GM21515 (cell line): ENCODE measurements at regions not wholly inside any gene's neighbourhood (a gene's known extent, or its start where the extent isn't known, plus 50 kb on each side); places are given as distances from the start of the nearest gene placed in this dataset.
"Not testable (repeated sequence)": the region's sequence is repeated elsewhere in the genome, so short reads cannot be mapped to it uniquely, and the experiment has no call there.

Experiments
- ATAC-seq: cut with Tn5 transposase; IDR thresholded peaks from one replicate; pipeline ENCODE4 v1.9.1; 2021; ENCODE audit not compliant: unreplicated experiment

GRCh38 chr5:152688561-152689249 is 283.6 kb upstream of the NMUR2 start:
- ATAC-seq, result no peak

DNA sequence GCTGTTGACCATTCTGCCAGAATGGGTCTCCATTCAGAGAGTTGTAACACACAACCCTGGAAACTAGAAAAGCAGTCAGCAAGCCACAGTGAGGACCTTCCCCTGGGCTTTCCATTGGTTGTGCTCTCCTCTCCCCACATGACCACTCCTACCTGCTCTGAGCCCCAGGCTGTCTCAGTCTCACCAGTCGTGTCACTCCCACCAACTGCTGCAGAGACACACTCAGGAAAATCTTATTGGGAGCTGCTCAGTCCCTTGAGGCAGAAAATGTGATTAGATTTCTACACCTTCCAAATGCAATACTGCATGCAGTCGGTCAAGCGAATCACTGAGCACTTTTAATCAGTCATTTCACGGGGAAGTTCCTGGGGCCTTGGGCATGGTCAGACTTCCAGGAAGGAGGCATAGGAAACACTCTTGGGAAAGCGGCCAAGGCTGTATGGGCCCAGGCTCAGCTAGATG is 284.2 kb upstream of the NMUR2 start:
- ATAC-seq, result no peak

GRCh38 chr5:152694231-152694630 is 289.2 kb upstream of the NMUR2 start:
- no peak for ATAC-seq

GRCh38 chr5:152701305-152701949 is 296.3 kb upstream of the NMUR2 start:
- ATAC-seq, result no peak

DNA sequence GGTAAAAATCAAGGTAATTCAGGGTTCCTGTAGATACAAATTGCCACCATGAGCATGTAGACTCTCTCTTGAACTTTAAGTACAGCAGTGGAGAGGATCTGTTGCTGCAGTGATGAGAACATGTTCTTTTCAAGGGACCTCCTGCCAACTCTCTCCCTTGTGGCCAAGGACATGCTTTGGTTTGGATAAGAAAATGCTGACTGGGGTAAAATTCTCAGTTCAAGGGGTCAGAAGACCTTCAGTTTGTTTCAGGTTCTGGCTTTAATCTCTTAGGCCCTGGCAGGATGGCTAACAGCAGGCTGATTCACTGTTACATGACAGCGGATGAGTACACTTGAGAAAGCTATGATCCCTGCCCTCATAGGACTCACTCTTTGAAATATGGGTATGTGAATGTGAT is 299.2 kb upstream of the NMUR2 start:
- ATAC-seq, result no peak

DNA sequence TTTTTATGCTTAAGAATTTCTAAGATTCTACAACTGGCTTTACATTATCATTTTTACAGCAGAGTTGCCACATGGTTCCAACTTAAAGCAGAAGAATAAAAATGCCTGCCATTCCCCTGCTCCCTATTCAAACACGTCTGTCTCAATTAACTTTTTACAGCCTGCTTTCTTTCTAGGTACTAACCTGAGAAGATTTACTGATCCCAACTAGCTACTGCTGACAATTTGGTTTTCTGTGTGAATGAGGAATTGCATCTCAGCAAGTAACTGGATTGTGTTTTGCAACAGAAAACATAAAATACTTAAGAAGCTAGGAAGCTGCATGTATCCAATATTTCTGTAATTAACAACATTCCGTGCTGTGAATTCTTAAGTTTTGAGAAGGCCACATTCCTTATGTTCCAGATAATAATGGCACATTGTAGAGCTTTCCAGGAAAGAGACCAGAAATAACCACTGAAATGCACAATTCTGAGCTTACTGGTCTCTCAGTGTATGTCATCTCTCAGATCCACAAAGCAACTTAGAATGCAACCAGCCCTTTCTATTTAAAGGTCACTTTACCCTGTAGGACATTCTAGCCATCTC is 306.8 kb upstream of the NMUR2 start:
- ATAC-seq, result no peak

DNA sequence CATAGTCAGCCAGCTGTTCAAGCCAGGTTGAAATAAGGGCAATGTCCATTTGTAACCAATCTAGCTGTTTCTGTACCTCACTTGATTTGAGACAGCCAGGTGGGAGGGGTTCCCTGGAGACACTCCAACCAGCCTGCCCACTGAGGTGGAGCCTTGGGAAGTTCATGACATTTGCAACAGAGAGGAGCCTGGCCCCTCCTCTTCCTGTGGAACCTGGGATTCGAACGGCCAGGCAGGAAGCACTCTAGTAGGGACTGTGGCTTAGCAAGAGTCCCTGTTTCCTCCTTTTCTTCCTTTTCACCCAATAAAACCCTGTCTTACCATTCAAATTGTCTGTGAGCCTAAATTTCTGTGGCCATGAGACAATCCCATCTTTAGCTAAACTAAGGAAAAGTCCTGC is 312.3 kb upstream of the NMUR2 start:
- ATAC-seq, result no peak

DNA sequence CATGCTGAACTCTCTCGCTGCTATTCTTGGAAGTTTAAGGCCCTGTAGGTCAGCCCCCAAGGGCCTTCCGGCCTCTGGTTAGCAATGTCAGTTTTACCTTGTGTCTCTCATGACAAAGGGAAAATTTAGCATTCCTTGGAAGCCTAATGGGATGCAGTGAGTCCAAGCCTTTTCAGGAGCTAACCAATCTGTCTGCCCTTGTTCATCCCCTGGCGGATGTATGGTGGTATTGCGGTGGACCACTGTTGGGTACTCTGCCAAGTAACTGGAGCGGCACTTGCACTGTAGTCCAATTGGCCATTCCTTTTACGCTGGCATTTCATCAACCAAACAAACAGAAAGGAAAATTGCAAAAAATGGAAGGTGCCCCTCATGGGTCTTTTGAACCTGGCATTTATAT is 318.4 kb upstream of the NMUR2 start:
- no peak for ATAC-seq

DNA sequence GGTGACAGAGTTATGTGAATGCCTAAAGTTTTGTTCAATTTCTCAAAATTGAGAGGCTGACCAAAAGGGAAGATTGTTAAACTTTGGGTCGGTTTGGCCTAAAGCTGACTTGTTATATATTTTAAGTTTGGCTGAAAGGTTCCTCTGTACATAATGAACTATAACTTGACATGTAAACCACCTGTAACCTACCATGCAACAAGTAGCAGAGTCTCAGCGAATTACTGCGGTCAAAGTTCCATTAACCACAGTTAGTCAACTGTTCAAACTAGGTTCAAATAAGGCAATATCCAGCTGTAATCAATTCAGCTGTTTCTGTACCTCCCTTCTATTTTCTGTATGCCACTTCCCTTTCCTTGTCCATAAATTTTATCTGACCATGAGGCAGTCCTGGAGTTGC is 325.1 kb upstream of the NMUR2 start:
- ATAC-seq, result no peak

GRCh38 chr5:152736906-152737305 is 331.8 kb upstream of the NMUR2 start:
- ATAC-seq, result no peak

- ATAC-seq, result no peak
These were observed 334.8 kb upstream of the NMUR2 start for GRCh38 chr5:152739916-152740315.

- not testable (repeated sequence) for ATAC-seq
These were observed 336.0 kb upstream of the NMUR2 start for GRCh38 chr5:152741126-152741525.

- not testable (repeated sequence) for ATAC-seq
These were observed 382.7 kb upstream of the NMUR2 start for GRCh38 chr5:152787709-152788217.

GRCh38 chr5:152801886-152802285 is 396.8 kb upstream of the NMUR2 start:
- ATAC-seq, result no peak

DNA sequence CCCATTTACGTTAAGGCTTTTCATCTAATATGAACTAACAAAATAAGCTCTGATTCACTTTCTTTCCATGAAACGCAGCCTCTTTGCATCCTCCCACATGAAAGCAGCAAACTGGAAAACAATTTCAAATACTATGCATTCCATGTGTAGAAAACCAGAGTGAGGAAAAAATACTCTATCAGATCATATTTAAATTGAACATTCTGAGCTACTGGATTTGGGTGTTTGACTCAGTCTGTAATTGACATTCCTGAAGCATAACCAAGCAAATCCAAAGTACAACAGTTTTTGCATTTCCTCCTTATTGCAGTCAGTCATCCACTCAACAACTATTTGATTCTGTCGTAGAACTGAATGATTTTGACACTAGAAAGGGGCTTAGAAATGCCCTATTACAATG is 399.1 kb upstream of the NMUR2 start:
- ATAC-seq, result no peak

- ATAC-seq, result no peak
These were observed 406.9 kb upstream of the NMUR2 start for GRCh38 chr5:152811988-152812387.

DNA sequence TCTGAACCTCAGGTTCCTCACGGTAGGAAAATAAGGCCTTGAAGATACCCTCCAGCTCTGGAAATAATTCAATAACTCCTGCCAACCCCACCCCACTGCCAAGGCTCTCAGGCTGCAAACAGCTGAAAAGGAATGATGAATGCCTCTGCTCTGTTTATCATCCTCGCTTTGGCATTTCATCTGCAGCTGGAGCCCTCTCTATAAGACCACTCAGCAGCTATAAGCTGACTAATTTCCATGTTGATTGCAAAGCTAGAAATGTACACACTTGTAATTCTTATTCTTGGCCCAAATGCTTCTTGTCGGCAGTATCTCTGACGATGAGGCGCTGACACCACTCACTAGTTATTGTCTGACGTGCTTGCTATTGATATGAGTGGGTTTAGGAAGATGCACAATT is 408.4 kb upstream of the NMUR2 start:
- no peak for ATAC-seq

- ATAC-seq, result no peak
These were observed 414.8 kb upstream of the NMUR2 start for GRCh38 chr5:152819891-152820290.

- ATAC-seq, result no peak
These were observed 419.2 kb upstream of the NMUR2 start for GRCh38 chr5:152824316-152824715.

- no peak for ATAC-seq
These were observed 433.2 kb upstream of the NMUR2 start for GRCh38 chr5:152838241-152838786.

- no peak for ATAC-seq
These were observed 439.6 kb upstream of the NMUR2 start for GRCh38 chr5:152844713-152845112.

GRCh38 chr5:152853361-152853760 is 448.3 kb upstream of the NMUR2 start:
- ATAC-seq, result no peak
